ENCODE measurements at regions not wholly inside any gene's neighbourhood (a gene's known extent, or its start where the extent isn't known, plus 50 kb on each side); places are given as distances from the start of the nearest gene placed in this dataset.

DNA sequence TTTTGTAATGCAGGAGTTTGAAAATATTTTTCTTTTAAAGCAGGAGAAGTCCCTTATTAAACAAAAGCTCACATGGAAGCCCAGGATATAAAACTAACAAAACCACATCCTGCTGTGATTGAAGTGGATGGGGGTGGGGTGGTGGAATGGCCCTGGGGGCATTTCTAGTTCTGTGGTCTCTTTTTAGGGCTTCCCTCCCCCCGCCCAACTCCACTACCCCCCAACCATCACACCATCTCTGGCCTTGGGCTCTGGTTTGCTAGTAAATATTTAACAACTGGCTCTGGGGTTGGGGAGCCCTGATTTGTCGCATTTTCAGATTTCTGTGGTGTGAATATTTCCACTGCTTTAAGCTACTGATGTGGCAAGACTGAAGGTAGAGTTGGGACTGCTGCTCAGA lies 279.6 kb upstream of the PLET1 start (continued):
- TF ChIP-seq KDM3A (CRISPR knock-in tag; IDR thresholded peaks at IDR 0.05; ENCODE audit: low read depth) (no peak), ZFX (CRISPR knock-in tag; IDR thresholded peaks at IDR 0.05; ENCODE audit: low read depth) (no peak), YY1 (IDR thresholded peaks at IDR 0.05; ENCODE audit: insufficient read depth, insufficient replicate concordance, low read depth, low read length) (no peak), JUND (CRISPR knock-in tag; IDR thresholded peaks at IDR 0.05) (no peak)
- TF ChIP-seq, protein P1, sequence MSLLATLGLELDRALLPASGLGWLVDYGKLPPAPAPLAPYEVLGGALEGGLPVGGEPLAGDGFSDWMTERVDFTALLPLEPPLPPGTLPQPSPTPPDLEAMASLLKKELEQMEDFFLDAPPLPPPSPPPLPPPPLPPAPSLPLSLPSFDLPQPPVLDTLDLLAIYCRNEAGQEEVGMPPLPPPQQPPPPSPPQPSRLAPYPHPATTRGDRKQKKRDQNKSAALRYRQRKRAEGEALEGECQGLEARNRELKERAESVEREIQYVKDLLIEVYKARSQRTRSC (CRISPR knock-in tag; IDR thresholded peaks at IDR 0.05; ENCODE audit: low read depth), result no peak

DNA sequence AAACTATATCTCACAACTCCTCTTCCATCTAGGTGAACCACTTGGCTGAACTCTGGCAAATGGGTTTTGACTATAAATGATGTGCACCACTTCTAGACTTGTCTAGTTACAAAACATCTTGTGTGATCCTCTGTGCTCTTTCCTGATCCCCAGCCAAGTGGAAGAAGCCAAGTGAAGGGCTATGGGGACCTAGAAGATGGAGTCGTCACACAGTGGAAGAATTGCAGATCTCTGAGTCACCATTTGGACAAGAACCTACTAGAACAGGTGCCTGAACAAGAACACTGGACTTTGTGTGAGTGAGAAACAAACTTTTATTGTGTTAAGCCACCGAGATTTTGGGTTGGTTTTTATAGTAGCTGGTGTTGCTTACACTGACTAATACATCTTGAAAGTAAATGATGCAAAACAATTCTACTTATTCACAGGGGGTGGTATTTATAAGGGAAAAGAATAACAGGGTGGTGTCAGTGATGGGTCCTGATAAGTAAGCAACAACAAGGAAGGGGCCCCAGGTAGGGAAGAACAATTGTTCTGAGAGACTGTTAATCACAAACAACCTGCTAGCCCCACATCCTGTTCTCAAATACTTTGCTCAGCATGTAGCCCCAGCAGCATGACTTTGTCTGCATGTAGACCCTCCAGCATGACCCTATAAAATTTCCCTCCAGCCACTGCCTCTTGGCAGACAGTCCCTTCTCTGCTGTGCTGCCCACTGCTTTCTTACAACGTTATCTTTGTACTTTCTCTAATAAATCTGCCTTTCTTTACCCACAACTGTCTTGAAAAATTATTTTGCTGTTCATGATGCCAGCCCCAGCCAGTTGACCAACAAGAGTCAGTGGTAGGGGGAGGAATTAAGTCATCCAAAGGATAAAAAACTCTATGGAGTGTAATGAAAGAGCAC lies 280.7 kb upstream of the PLET1 start:
- Histone ChIP-seq H3K36me3 (replicated peaks in 1 of 2; ENCODE audit: control insufficient read depth in 1 of 2, insufficient read depth in 2 of 2, low read length in 2 of 2) (no peaks in the 10 kb centered on the region), H3K27ac (ENCODE audit: extremely low read length, insufficient read depth, low read length) (no peak overlapping the region), H3K4me3 (replicated peaks in 1 of 3; ENCODE audit: insufficient read depth in 1 of 3, low read depth in 2 of 3, low read length in 3 of 3) (no peak overlapping the region), H4K20me1 (ENCODE audit: insufficient read depth, low read length) (no peaks in the 10 kb centered on the region), H3K79me2 (ENCODE audit: insufficient read depth, low read length) (no peaks in the 10 kb centered on the region), H3K27me3 (ENCODE audit: control insufficient read depth in 1 of 2, insufficient read depth in 2 of 2, low read length in 2 of 2) (no peaks in the 10 kb centered on the region; a peak in 2 of 5 replicates), H3K9ac (ENCODE audit: insufficient read depth, low read depth, low read length) (no peak overlapping the region), H3K9me3 (ENCODE audit: low read length) (no peaks in the 10 kb centered on the region), H3K4me2 (ENCODE audit: low read depth, low read length) (no peak overlapping the region), H3K4me1 (ENCODE audit: insufficient read depth, low read length) (no peaks in the 10 kb centered on the region), H2AFZ (ENCODE audit: low read length) (no peak overlapping the region)
- CTCF ChIA-PET (ENCODE audit: low intra/inter-chr PET ratio, low total read pairs), result no interaction called here
- TF ChIP-seq, protein P2, sequence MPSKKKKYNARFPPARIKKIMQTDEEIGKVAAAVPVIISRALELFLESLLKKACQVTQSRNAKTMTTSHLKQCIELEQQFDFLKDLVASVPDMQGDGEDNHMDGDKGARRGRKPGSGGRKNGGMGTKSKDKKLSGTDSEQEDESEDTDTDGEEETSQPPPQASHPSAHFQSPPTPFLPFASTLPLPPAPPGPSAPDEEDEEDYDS (CRISPR knock-in tag; IDR thresholded peaks at IDR 0.05), result no peak
- no peak for TF ChIP-seq ZNF720 (CRISPR knock-in tag; IDR thresholded peaks at IDR 0.05)
- TF ChIP-seq MAFK (conservative IDR thresholded peaks at IDR 0.05 in 1 of 2, IDR thresholded peaks at IDR 0.05 in 1 of 2; ENCODE audit: low read length in 2 of 2), result no peak
- TF ChIP-seq ZNF772 (CRISPR knock-in tag; IDR thresholded peaks at IDR 0.05), result no peak
- no peak for TF ChIP-seq ZIK1 (CRISPR knock-in tag; IDR thresholded peaks at IDR 0.05; ENCODE audit: borderline replicate concordance, low read depth)
- TF ChIP-seq KMT2B (CRISPR knock-in tag; IDR thresholded peaks at IDR 0.05), result no peak
- no peak for TF ChIP-seq CREM (IDR thresholded peaks at IDR 0.05)
- TF ChIP-seq CREM (CRISPR knock-in tag; IDR thresholded peaks at IDR 0.05), result no peak
- BruUV-seq (replicated peaks), result no TSS peak
- FAIRE-seq (no peak), ATAC-seq (no peak), DNase-seq (ENCODE audit: low spot score) (no peak)
- in situ Hi-C loops (cut with HindIII; ENCODE audit: extremely low pct_ligation_motif_present, low pct_unique_long_range_greater_than_20kb) (no loop called here), intact Hi-C loops (cut with micrococcal nuclease; ENCODE audit: unreplicated experiment) (no loop called here)
- POLR2A ChIA-PET, result no interaction called here
- WGBS (ENCODE audit: low lambda C conversion rate), result 0% methylated on average over 3 of the region's 3 CpGs

Data from HepG2 (cell line).